Upper lobe of left lung (tissue), 4 donors: ENCODE measurements at regions not wholly inside any gene's neighbourhood (a gene's known extent, or its start where the extent isn't known, plus 50 kb on each side); places are given as distances from the start of the nearest gene placed in this dataset.

Experiments
- EP300 ChIP-seq, 4 donors: sonication (generic); formaldehyde crosslinking; IDR thresholded peaks; one replicate each; pipeline ENCODE4 v1.5.1; 2017; ENCODE audit warnings: antibody characterized with exemption in 4 of 4, control low read depth in 2 of 4
- POLR2A ChIP-seq, 4 donors: fragments of 450-650 bp; IDR thresholded peaks; one replicate each; pipeline ENCODE4 v1.5.1; 2016 to 2017; ENCODE audit warnings: antibody characterized with exemption in 4 of 4, mild to moderate bottlenecking in 2 of 4
- POLR2AphosphoS5 ChIP-seq, 2 donors: sonication (generic); formaldehyde crosslinking; IDR thresholded peaks; one replicate each; pipeline ENCODE4 v1.5.1; 2017; ENCODE audit warnings: antibody characterized with exemption in 2 of 2
- TF ChIP-seq, protein P1 (sequence below), 6 experiments: fragments of 450-650 bp in 4 of 6; fragments of 200-600 bp in 2 of 6; sonication (generic) in 2 of 6; IDR thresholded peaks; one replicate each; pipeline ENCODE4 v1.5.1; 2016 to 2019; ENCODE audit warnings: antibody characterized with exemption in 6 of 6

DNA sequence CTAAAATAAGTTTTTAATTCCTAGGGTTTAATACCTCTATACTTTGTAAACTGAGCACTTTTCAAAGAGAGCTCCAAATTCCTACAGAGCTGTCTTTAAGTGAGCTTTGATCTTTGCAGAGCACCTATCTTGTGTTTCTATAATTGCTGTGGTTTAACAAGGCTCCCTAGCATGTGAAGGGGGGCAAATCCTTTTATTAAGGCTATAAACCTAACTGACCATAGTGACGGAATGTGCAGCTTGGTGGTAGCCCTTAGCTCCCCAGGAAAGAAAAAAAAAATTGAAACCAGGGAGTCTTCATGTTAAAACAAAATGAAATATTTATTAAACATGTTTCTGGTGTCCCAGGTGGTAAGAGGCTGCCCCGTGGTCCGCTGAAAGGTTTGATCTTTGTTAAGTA, 78.6 kb upstream of the ETAA1 start:
- TF ChIP-seq POLR2AphosphoS5 (IDR thresholded peaks at IDR 0.05) = no peak
- TF ChIP-seq, protein P1, sequence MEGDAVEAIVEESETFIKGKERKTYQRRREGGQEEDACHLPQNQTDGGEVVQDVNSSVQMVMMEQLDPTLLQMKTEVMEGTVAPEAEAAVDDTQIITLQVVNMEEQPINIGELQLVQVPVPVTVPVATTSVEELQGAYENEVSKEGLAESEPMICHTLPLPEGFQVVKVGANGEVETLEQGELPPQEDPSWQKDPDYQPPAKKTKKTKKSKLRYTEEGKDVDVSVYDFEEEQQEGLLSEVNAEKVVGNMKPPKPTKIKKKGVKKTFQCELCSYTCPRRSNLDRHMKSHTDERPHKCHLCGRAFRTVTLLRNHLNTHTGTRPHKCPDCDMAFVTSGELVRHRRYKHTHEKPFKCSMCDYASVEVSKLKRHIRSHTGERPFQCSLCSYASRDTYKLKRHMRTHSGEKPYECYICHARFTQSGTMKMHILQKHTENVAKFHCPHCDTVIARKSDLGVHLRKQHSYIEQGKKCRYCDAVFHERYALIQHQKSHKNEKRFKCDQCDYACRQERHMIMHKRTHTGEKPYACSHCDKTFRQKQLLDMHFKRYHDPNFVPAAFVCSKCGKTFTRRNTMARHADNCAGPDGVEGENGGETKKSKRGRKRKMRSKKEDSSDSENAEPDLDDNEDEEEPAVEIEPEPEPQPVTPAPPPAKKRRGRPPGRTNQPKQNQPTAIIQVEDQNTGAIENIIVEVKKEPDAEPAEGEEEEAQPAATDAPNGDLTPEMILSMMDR (IDR thresholded peaks at IDR 0.05) = no peak
- no peak for TF ChIP-seq EP300 (IDR thresholded peaks at IDR 0.05)
- no peak for TF ChIP-seq POLR2A (IDR thresholded peaks at IDR 0.05)
